ENCODE measurements at regions not wholly inside any gene's neighbourhood (a gene's known extent, or its start where the extent isn't known, plus 50 kb on each side); places are given as distances from the start of the nearest gene placed in this dataset.

DNA sequence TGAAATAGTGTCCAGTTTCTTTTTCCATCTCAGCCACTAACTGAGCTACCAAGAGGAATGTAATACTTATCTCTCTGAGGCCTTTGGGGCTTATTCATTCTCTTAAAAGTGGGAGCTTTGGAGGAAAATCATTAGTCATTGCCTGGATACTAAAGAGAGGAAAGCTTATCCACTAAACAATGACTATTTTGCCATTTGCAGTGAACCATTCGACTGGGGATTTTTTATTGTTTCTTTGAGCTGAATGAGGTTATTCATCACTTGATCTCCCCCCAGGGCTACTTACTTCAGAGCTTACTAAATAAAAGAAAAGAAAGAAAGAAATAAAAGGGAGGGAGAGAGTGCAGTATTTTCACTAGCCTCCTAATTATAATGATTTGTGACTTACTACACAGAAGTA, 1329.5 kb upstream of the TENM3 start:
- DNase-seq, result no peak

- DNase-seq, result no peak
These were observed 1319.7 kb upstream of the TENM3 start for GRCh38 chr4:180923486-180923885.

DNA sequence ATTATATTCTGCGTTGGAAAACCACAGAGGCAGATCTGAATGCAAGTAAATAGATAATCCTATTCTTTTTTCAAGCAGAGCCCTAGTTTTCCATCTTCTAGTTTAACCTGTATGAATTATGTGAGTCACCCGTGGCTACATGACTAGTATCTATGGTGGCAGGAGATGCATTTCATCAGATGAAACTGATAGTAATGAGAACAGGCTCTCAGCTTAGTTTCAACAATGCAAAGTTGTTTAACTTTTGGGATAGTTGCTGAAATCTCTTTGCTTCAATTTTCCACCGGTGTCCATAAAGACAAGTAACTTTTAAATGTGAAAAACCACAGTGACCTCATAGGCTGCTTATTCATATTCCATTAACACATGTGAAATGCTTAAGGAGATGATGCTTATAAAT, 1317.4 kb upstream of the TENM3 start:
- no peak for DNase-seq

DNA sequence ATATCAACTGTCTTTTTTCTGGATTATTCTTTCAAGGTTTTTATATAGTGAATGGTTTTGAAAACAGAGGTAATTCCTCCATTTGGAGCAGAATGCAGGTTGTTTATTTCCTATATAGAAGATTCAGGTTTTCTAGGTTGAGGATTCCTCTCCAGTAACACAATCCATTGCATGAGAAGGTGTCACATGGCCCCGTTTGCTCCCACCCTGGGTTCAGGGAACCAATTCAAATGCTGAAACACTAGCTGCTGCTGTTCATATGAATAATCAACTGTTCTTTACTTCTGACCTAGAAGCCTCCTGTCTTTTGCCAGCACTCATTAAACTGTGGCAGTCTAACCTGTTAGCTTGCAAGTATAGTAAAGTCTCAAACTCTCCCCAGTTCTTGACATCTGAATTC, 1316.9 kb upstream of the TENM3 start:
- DNase-seq, result no peak

DNA sequence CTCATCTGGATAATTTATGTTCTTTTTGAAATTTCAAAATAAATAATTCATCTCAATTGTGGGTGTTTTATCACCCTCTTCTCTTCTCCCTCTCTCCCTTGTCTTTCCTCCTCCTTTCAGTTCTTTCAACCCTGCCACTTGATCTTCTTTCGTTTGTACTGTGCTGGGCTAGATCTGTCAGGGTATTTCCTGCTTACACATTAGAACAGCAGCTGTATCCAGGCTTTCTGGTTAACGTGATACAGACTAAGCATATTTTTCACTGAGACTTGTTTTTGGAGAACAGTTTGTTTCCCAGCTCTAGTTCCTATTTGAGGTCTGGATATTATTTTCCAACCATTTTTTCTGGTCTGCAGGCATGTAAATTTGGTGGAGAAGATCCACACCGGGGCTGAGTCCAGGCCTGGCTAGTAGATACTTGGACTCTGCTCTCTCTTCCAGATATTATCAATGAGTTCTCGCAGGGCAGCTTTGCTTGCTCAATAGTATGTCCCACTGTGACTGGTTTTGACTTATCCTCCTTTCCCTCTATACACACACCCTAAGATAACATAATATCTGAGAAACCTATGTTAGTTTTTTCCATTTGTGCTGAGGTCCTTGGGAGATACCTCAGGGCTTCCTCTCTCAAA, 1310.7 kb upstream of the TENM3 start:
- DNase-seq, result no peak

- no peak for DNase-seq
These were observed 1306.1 kb upstream of the TENM3 start for GRCh38 chr4:180937083-180937482.

GRCh38 chr4:180940680-180941079, 1302.5 kb upstream of the TENM3 start:
- no peak for DNase-seq

DNA sequence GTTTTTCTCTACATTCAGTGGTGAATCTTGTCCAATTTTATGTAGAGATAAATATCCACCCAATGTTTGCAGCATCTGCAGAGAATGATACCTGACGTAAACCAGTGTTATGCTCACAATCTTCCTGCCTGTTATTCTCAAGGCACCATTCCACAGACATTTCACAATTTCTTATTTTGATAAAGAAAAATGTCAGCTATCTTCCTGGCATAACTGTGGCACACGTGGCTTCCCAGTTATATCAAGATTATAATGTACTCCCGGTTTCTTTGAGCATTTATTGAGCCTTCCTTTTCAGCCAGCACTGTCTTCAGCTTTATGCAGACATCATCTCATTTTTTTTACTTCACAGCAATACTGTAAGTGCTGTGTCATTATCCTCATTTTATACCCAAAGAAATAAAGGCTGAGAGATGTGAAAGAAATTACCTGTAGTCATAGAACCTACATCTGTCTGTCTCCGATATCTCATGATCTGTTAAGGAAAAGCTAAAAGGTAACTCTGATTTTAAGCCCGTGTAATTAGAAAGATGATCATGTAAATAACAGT, 1300.8 kb upstream of the TENM3 start:
- no peak for DNase-seq

DNA sequence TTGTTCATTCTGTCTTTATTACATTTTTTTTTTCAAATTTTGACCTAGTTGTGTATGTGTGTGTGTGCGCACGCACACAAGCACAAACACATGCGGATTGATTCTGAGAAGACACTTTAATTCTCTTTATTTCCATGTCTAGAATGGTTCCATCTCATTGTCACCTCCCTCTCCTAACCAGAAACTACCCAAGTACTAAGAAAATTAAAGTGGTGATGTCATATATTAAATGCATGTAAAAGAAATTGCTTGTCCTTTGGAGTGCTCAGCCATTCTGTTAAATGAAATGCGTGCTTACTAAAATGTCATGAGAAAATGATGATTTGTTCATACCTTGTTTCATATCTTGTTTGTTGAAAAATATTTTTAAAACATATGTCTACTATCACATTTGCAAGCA, 1297.0 kb upstream of the TENM3 start:
- DNase-seq, result no peak

- DNase-seq, result no peak
These were observed 1295.8 kb upstream of the TENM3 start for GRCh38 chr4:180947425-180947824.

DNA sequence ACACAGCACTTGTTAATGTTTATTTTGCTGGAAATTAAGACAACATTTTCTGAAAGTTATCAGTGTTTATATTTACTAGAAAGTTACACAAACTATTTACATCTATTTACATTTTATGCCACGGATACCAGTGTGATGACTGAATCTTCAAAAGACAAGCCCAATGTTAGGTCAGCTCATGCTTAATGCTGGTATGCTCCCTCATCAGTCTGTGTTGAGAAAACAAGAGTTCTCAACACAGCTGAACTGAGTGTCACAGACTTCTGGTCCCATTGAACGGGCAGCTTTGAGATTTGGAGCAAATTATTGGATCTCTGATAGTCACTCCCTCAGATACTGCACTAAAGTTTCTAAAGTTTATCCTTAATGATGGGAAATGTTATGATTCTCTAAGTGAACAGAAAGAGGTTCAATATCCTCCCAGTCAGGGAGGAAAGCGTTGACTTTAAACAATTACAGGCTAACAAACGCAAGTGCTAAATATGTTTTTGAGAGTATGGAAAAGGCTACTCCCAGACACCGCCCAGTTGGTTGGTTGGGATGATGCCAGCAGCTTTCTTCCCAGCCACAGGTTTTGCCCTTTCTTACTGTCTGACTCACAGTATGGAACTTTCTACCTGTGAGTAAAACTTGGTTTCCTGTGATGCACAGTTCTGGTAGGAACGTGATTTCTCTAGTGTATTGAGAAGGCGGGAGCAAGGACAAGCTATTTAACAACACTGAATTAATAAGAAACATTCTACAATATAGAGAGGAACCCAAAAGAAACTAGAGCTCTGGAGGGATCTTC, 1293.6 kb upstream of the TENM3 start:
- no peak for DNase-seq

DNA sequence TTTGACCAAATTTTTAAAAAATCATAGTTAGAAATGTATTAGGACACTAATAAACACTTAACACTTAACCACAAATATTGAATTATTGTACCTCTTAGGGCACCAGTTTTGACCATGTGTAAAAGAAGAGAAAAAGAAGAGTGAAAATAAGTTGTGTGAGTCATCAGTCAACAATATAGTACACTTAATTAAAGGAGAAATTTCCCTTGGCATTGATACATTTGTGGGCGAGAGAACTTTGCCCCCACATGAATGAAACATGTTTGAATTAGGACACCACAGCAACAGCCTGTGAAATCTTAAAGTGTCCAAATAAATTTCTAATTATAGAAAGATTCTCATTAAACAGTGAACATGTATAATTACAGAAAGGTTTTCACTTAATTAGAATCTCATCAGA, 1292.8 kb upstream of the TENM3 start:
- no peak for DNase-seq

- DNase-seq, result no peak
These were observed 1291.9 kb upstream of the TENM3 start for GRCh38 chr4:180951312-180951711.

- DNase-seq, result no peak
These were observed 1289.6 kb upstream of the TENM3 start for GRCh38 chr4:180953572-180953971.

DNA sequence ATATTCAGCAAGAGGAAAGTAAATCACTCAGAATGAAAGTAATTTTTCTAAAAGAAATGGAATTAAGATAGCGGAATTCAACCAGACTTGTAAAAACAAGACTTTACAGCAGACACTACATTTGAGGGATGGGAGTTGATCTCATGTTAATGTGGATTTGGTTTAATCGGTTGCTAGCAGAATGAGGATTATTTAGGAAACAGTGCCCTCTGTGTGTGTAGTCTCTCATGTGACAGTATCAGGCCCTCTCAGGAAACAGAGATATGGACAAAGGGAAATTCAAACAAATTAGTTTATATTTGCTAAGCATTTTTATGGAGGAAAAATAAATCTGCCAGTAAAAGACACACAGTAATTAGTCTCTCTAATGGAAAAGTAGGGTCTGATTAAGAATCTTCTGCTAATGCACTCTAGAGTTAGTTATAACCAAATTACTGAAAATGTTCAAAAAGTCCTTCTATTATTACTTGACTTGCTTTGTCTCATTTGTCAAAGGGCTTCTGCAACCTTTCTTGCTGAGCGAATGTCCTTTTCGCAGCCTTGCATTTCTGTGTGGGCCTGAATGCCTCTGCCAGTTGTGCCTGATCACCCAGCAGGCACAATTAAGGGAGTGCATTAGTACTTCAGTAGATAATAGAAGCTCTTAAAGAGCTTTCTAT, 1282.3 kb upstream of the TENM3 start:
- DNase-seq, result no peak

DNA sequence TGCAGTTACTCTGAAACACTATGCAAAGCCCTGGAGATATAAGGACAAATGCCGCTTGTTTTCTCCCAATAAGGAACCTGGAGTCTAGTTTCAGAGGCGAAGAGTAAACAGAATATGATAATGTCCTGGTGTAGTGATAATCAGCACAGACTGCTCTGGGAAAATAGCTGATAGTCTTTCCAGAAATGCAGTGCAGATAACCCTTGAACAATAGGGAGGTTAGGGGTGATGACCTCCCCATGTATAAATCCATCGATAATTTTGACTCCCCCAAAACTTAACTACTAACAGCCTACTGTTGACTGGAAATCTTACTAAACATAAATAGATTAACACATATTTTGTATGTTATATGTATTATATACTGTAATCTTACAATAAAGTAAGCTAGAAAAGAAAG, 1280.9 kb upstream of the TENM3 start:
- DNase-seq, result no peak

GRCh38 chr4:180966312-180966711, 1276.9 kb upstream of the TENM3 start:
- no peak for DNase-seq

DNA sequence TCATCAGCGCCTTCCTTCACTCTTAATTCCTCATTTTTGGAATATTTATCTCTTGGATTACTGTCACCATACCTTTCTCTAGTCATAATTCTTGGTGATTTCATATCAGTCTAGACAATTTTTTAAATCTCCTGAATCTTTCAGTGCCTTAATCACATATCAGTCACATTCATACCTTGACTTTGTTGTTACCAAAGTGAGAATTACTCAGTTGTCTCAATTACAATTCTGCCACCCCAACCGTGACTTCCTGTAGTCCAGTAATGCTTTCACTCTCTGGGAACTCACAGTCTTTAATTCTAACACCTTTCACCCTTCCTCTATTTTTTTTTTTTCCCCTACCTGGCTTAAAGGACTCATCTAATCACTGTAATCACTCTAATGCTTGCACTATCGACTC, 1275.3 kb upstream of the TENM3 start:
- DNase-seq, result no peak

- no peak for DNase-seq
These were observed 1269.3 kb upstream of the TENM3 start for GRCh38 chr4:180973894-180974293.

DNA sequence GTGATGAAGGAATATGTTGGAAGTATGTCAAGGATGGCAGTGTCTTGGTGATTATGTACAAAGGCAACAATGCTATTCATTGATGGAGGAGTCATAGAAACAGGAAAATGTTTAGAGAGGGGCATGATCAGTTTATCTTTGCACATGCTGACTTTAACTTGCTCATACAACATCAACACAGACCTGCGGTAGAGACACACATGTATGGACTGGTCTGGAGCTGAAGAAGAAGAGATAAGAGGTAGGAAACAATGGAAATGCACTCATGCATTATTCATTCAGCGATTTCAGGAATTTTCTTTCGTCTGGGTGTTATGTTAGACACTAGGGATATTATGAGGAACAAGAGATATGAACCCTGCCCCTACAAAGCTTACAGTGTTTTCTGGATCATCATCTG, 1252.3 kb upstream of the TENM3 start:
- no peak for DNase-seq

DNA sequence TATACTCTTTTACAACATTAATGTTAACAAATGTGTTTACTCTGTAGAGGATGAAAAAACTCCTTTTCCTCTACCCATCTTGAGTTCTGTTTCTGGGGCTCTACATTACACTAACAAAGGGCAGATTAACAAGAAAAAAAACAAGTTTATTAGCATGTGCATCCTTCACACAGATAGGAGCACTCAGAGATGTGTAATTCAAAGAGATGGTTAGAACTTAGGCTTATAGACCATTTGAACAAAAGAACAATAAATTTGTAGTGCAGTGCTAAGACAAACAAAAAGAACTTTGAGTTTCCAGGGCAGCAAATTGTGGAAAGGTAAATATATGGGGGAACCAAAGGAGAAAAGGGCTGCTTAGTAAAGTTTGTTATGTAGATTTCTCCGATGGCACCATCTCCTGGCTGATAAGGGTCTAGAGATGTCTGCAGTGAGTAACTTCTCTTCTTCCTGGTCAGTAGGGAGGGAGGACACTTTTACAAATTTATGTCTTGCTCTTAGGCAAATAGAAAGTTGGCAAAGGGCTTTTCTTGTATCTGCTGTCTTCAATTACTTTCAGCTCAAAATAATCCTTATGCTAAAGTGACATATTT, 1249.9 kb upstream of the TENM3 start:
- no peak for DNase-seq

GRCh38 chr4:180994722-180995121, 1248.5 kb upstream of the TENM3 start:
- no peak for DNase-seq

GRCh38 chr4:180999217-180999616, 1244.0 kb upstream of the TENM3 start:
- peak; percentile 23 for DNase-seq

DNA sequence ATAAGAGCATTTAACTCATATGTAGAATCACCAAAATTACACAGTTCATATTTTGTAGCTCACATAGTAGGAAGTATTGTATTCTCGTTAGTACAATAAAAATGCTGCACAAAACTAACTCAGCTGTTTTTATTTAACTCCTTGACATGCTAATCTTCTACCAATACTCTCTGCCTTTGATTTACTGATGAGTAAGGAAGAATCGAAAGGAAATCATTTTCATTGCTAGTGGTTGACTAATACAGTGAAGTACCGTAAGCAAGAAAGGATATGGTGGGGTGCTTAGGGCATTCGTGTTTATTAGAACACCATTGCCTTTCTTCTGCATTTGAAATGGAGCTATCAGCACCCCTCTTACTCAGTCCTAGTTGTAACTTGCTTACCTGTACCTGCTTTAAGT, 1239.1 kb upstream of the TENM3 start:
- DNase-seq, result no peak
